ENCODE measurements at regions not wholly inside any gene's neighbourhood (a gene's known extent, or its start where the extent isn't known, plus 50 kb on each side); places are given as distances from the start of the nearest gene placed in this dataset.

DNA sequence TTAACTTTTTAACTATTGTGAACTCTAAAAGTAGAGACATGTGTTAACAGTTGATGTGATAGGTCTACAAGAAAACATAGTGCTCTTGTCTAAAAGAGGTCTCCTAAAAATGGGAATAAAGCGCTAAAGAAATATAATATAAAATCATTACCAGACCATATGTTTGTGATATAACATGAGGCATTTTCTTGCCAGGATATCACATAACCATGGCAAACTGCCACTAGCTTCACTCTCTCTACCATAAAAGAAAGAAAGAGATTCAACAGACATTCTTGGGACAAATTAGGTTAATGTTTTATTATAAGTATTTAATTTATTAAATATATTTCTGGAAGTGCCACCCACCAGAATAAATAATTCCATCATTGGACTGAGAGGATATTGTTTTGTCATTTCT lies 115.0 kb downstream of the TMEM26 start:
- BruUV-seq (replicated peaks) = no TSS peak
- Histone ChIP-seq H3K27ac (ENCODE audit: extremely low read length, insufficient read depth, low read length) (no peak overlapping the region), H4K20me1 (ENCODE audit: insufficient read depth, low read length) (no peaks in the 10 kb centered on the region), H3K4me1 (ENCODE audit: insufficient read depth, low read length) (no peaks in the 10 kb centered on the region), H3K4me3 (replicated peaks in 1 of 3; ENCODE audit: insufficient read depth in 1 of 3, low read depth in 2 of 3, low read length in 3 of 3) (no peak overlapping the region), H3K4me2 (ENCODE audit: low read depth, low read length) (no peak overlapping the region), H3K79me2 (ENCODE audit: insufficient read depth, low read length) (no peaks in the 10 kb centered on the region), H3K9me3 (ENCODE audit: low read length) (no peaks in the 10 kb centered on the region), H3K27me3 (ENCODE audit: control insufficient read depth in 1 of 2, insufficient read depth in 2 of 2, low read length in 2 of 2) (no peaks in the 10 kb centered on the region; a peak in 1 of 5 replicates), H3K9ac (ENCODE audit: insufficient read depth, low read depth, low read length) (no peak overlapping the region), H2AFZ (ENCODE audit: low read length) (no peak overlapping the region), H3K36me3 (replicated peaks in 1 of 2; ENCODE audit: control insufficient read depth in 1 of 2, insufficient read depth in 2 of 2, low read length in 2 of 2) (no peaks in the 10 kb centered on the region)
- ChIA-PET POLR2A (no interaction called here), CTCF (ENCODE audit: low intra/inter-chr PET ratio, low total read pairs) (no interaction called here)
- ATAC-seq = no peak
- in situ Hi-C loops (cut with HindIII; ENCODE audit: extremely low pct_ligation_motif_present, low pct_unique_long_range_greater_than_20kb) = no loop called here
- WGBS (ENCODE audit: low lambda C conversion rate) = 0% methylated on average over 1 of the region's 1 CpG
- TF ChIP-seq ZNF329 (CRISPR knock-in tag; IDR thresholded peaks at IDR 0.05; ENCODE audit: low read depth) (no peak), CBX5 (CRISPR knock-in tag; IDR thresholded peaks at IDR 0.05; ENCODE audit: borderline replicate concordance) (no peak), TSC22D2 (CRISPR knock-in tag; IDR thresholded peaks at IDR 0.05; ENCODE audit: borderline replicate concordance) (no peak), STAT5B (CRISPR knock-in tag; IDR thresholded peaks at IDR 0.05) (no peak)
- TF ChIP-seq, protein P1, sequence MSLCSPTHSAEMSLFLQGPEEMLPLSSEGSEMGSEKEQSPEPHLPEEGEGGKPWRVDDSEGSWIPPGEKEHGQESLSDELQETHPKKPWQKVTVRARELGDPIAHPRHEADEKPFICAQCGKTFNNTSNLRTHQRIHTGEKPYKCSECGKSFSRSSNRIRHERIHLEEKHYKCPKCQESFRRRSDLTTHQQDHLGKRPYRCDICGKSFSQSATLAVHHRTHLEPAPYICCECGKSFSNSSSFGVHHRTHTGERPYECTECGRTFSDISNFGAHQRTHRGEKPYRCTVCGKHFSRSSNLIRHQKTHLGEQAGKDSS (CRISPR knock-in tag; IDR thresholded peaks at IDR 0.05; ENCODE audit: borderline replicate concordance, low read depth) = no peak
- TF ChIP-seq, protein P2, sequence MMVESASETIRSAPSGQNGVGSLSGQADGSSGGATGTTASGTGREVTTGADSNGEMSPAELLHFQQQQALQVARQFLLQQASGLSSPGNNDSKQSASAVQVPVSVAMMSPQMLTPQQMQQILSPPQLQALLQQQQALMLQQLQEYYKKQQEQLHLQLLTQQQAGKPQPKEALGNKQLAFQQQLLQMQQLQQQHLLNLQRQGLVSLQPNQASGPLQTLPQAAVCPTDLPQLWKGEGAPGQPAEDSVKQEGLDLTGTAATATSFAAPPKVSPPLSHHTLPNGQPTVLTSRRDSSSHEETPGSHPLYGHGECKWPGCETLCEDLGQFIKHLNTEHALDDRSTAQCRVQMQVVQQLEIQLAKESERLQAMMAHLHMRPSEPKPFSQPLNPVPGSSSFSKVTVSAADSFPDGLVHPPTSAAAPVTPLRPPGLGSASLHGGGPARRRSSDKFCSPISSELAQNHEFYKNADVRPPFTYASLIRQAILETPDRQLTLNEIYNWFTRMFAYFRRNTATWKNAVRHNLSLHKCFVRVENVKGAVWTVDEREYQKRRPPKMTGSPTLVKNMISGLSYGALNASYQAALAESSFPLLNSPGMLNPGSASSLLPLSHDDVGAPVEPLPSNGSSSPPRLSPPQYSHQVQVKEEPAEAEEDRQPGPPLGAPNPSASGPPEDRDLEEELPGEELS (CRISPR knock-in tag; IDR thresholded peaks at IDR 0.05) = no peak
- FAIRE-seq = no peak
- intact Hi-C loops (cut with micrococcal nuclease; ENCODE audit: unreplicated experiment) = no loop called here
- no peak for DNase-seq (ENCODE audit: low spot score)

DNA sequence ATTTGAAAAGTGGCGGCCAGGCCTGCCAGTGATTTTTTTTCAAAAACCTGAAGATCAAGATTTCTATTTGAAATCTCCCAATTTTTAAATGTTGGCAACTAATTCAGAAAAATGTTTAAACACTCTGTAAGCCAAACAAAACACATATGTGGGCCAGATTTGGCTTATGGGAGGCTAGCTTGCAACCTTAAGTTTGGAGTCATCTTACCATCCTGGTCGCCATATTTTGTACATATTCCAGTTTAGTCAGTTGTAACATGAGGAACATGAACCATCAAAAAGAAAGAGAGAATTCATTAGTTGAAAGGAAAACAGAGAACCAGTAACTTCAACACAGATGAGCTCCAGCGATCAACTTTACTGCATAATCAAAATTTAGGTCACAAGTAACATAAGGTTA lies 115.4 kb downstream of the TMEM26 start:
- CTCF ChIA-PET (ENCODE audit: low intra/inter-chr PET ratio, low total read pairs) = no interaction called here

More for the DNA sequence above, 115.4 kb downstream of the TMEM26 start:
- ATAC-seq (no peak), FAIRE-seq (no peak), DNase-seq (ENCODE audit: low spot score) (no peak)
- H4K20me1 ChIP-seq (ENCODE audit: insufficient read depth, low read length) = no peaks in the 10 kb centered on the region
- H3K79me2 ChIP-seq (ENCODE audit: insufficient read depth, low read length) = no peaks in the 10 kb centered on the region
- BruUV-seq (replicated peaks) = no TSS peak
- 43% methylated on average over 3 of the region's 3 CpGs for WGBS (ENCODE audit: low lambda C conversion rate)
- no peaks in the 10 kb centered on the region for H3K36me3 ChIP-seq (replicated peaks in 1 of 2; ENCODE audit: control insufficient read depth in 1 of 2, insufficient read depth in 2 of 2, low read length in 2 of 2)
- POLR2A ChIA-PET = no interaction called here
- no peaks in the 10 kb centered on the region for H3K9me3 ChIP-seq (ENCODE audit: low read length)
- H2AFZ ChIP-seq (ENCODE audit: low read length) = no peak overlapping the region
- in situ Hi-C loops (cut with HindIII; ENCODE audit: extremely low pct_ligation_motif_present, low pct_unique_long_range_greater_than_20kb) = no loop called here
- no peak overlapping the region for H3K9ac ChIP-seq (ENCODE audit: insufficient read depth, low read depth, low read length)
- no peak overlapping the region for H3K4me3 ChIP-seq (replicated peaks in 1 of 3; ENCODE audit: insufficient read depth in 1 of 3, low read depth in 2 of 3, low read length in 3 of 3)
- no peak overlapping the region for H3K27ac ChIP-seq (ENCODE audit: extremely low read length, insufficient read depth, low read length)
- no peaks in the 10 kb centered on the region; a peak in 1 of 5 replicates for H3K27me3 ChIP-seq (ENCODE audit: control insufficient read depth in 1 of 2, insufficient read depth in 2 of 2, low read length in 2 of 2)
- TF ChIP-seq SMARCC2 (IDR thresholded peaks at IDR 0.05) (no peak), CHD2 (IDR thresholded peaks at IDR 0.05; ENCODE audit: low read depth, low read length) (no peak), CBFB (CRISPR knock-in tag; IDR thresholded peaks at IDR 0.05) (no peak), TARDBP (CRISPR knock-in tag; IDR thresholded peaks at IDR 0.05) (no peak)
- TF ChIP-seq, protein P3, sequence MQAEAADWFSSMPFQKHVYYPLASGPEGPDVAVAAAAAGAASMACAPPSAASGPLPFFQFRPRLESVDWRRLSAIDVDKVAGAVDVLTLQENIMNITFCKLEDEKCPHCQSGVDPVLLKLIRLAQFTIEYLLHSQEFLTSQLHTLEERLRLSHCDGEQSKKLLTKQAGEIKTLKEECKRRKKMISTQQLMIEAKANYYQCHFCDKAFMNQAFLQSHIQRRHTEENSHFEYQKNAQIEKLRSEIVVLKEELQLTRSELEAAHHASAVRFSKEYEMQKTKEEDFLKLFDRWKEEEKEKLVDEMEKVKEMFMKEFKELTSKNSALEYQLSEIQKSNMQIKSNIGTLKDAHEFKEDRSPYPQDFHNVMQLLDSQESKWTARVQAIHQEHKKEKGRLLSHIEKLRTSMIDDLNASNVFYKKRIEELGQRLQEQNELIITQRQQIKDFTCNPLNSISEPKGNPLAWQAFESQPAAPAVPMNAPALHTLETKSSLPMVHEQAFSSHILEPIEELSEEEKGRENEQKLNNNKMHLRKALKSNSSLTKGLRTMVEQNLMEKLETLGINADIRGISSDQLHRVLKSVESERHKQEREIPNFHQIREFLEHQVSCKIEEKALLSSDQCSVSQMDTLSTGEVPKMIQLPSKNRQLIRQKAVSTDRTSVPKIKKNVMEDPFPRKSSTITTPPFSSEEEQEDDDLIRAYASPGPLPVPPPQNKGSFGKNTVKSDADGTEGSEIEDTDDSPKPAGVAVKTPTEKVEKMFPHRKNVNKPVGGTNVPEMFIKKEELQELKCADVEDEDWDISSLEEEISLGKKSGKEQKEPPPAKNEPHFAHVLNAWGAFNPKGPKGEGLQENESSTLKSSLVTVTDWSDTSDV (CRISPR knock-in tag; IDR thresholded peaks at IDR 0.05) = no peak
- intact Hi-C loops (cut with micrococcal nuclease; ENCODE audit: unreplicated experiment) = no loop called here
- H3K4me1 ChIP-seq (ENCODE audit: insufficient read depth, low read length) = no peaks in the 10 kb centered on the region
- no peak overlapping the region for H3K4me2 ChIP-seq (ENCODE audit: low read depth, low read length)
